ENCODE measurements at regions not wholly inside any gene's neighbourhood (a gene's known extent, or its start where the extent isn't known, plus 50 kb on each side); places are given as distances from the start of the nearest gene placed in this dataset.
A peak's percentile ranks its signal among the peaks of the same experiment; 100 is the strongest.

- Histone ChIP-seq H3K36me3 (ENCODE audit: control insufficient read depth in 2 of 3, insufficient read depth in 3 of 3, low read length in 3 of 3) (no peaks in the 10 kb centered on the region), H3K4me1 (ENCODE audit: control insufficient read depth in 2 of 2, insufficient read depth in 2 of 2, low read length in 2 of 2) (no peaks in the 10 kb centered on the region), H3K27ac (ENCODE audit: low read depth, low read length) (no peak overlapping the region), H3K9me3 (ENCODE audit: control insufficient read depth in 2 of 3, low read length in 3 of 3) (no peaks in the 10 kb centered on the region), H3K27me3 (ENCODE audit: control insufficient read depth in 2 of 2, insufficient read depth in 2 of 2, low read length in 2 of 2) (no peaks in the 10 kb centered on the region), H3K4me3 (ENCODE audit: low read length) (no peak overlapping the region)
- intact Hi-C loops (cut with micrococcal nuclease): loop anchor here (1.0 to 5.0 kb wide), 4 partner anchors 75 to 288 kb away; no protein-coding TSS in a partner anchor
- no peaks in the 10 kb centered on the region for H3K4me1 Mint-ChIP-seq
- ATAC-seq (no peak), DNase-seq (no peak)
- peaks cover 0 to 7% (median 4%) of the 10 kb centered on the region in 5 donors for H3K27me3 Mint-ChIP-seq
- H3K36me3 Mint-ChIP-seq: peaks cover 0 to 3% (median 0%) of the 10 kb centered on the region in 5 donors
- ChIA-PET POLR2A (no interaction called here), CTCF (interaction anchor here (1.4 kb wide), 1 partner anchor 206 kb away, joined by 3 read pairs; no protein-coding TSS in a partner anchor)
- H3K27ac Mint-ChIP-seq: no peak overlapping the region
- H3K9me3 Mint-ChIP-seq: no peaks in the 10 kb centered on the region
- no peak overlapping the region for H3K4me3 Mint-ChIP-seq
Measured at GRCh38 chr18:3379685-3380084, 70.3 kb upstream of the TGIF1 start.

- DNase-seq (no peak), ATAC-seq (peak; percentile 59)
- peaks cover 0 to 3% (median 0%) of the 10 kb centered on the region in 5 donors for H3K36me3 Mint-ChIP-seq
- no peak overlapping the region for H3K4me3 ChIP-seq (ENCODE audit: low read length)
- ChIA-PET POLR2A (no interaction called here), CTCF (interaction anchor here (0.7 to 1.4 kb wide), 2 partner anchors 205 to 214 kb away, joined by 3 read pairs; no protein-coding TSS in a partner anchor)
- no peaks in the 10 kb centered on the region for H3K9me3 ChIP-seq (ENCODE audit: control insufficient read depth in 2 of 3, low read length in 3 of 3)
- intact Hi-C loops (cut with micrococcal nuclease): loop anchor here (1.0 to 5.0 kb wide), 4 partner anchors 74 to 287 kb away; no protein-coding TSS in a partner anchor
- H3K36me3 ChIP-seq (ENCODE audit: control insufficient read depth in 2 of 3, insufficient read depth in 3 of 3, low read length in 3 of 3): no peaks in the 10 kb centered on the region
- H3K4me3 Mint-ChIP-seq: no peak overlapping the region
- no peak overlapping the region for H3K27ac ChIP-seq (ENCODE audit: low read depth, low read length)
- H3K27me3 Mint-ChIP-seq: peaks cover 0 to 10% (median 4%) of the 10 kb centered on the region in 5 donors
- H3K27ac Mint-ChIP-seq: no peak overlapping the region
- no peaks in the 10 kb centered on the region for H3K4me1 ChIP-seq (ENCODE audit: control insufficient read depth in 2 of 2, insufficient read depth in 2 of 2, low read length in 2 of 2)
- H3K9me3 Mint-ChIP-seq: no peaks in the 10 kb centered on the region
- no peaks in the 10 kb centered on the region for H3K4me1 Mint-ChIP-seq
- no peaks in the 10 kb centered on the region for H3K27me3 ChIP-seq (ENCODE audit: control insufficient read depth in 2 of 2, insufficient read depth in 2 of 2, low read length in 2 of 2)
Measured at GRCh38 chr18:3380384-3380961, 69.5 kb upstream of the TGIF1 start.

GRCh38 chr18:3383381-3383915 is 66.5 kb upstream of the TGIF1 start:
- Histone ChIP-seq H3K9me3 (ENCODE audit: control insufficient read depth in 2 of 3, low read length in 3 of 3) (no peaks in the 10 kb centered on the region), H3K4me1 (ENCODE audit: control insufficient read depth in 2 of 2, insufficient read depth in 2 of 2, low read length in 2 of 2) (no peaks in the 10 kb centered on the region), H3K36me3 (ENCODE audit: control insufficient read depth in 2 of 3, insufficient read depth in 3 of 3, low read length in 3 of 3) (no peaks in the 10 kb centered on the region), H3K27me3 (ENCODE audit: control insufficient read depth in 2 of 2, insufficient read depth in 2 of 2, low read length in 2 of 2) (no peaks in the 10 kb centered on the region), H3K4me3 (ENCODE audit: low read length) (no peak overlapping the region), H3K27ac (ENCODE audit: low read depth, low read length) (no peak overlapping the region)
- Mint-ChIP-seq H3K27me3 (peaks cover 0 to 7% (median 0%) of the 10 kb centered on the region in 5 donors), H3K36me3 (no peaks in the 10 kb centered on the region), H3K4me1 (no peaks in the 10 kb centered on the region), H3K27ac (no peak overlapping the region), H3K4me3 (no peak overlapping the region), H3K9me3 (no peaks in the 10 kb centered on the region)
- intact Hi-C loops (cut with micrococcal nuclease): loop anchor here in 1 of 2 donors (5.0 kb wide), 1 partner anchor 284 kb away; no protein-coding TSS in a partner anchor
- ChIA-PET POLR2A (no interaction called here), CTCF (no interaction called here)
- DNase-seq (no peak), ATAC-seq (no peak)

GRCh38 chr18:3384664-3385563 is 65.1 kb upstream of the TGIF1 start:
- Mint-ChIP-seq H3K4me1 (no peaks in the 10 kb centered on the region), H3K4me3 (no peak overlapping the region), H3K36me3 (no peaks in the 10 kb centered on the region), H3K27ac (no peak overlapping the region), H3K9me3 (peaks cover 0 to 5% (median 0%) of the 10 kb centered on the region in 11 donors), H3K27me3 (peaks cover 0 to 7% (median 0%) of the 10 kb centered on the region in 5 donors)
- no peaks in the 10 kb centered on the region for H3K9me3 ChIP-seq (ENCODE audit: control insufficient read depth in 2 of 3, low read length in 3 of 3)
- no peak overlapping the region for H3K27ac ChIP-seq (ENCODE audit: low read depth, low read length)
- H3K4me1 ChIP-seq (ENCODE audit: control insufficient read depth in 2 of 2, insufficient read depth in 2 of 2, low read length in 2 of 2): no peaks in the 10 kb centered on the region
- no peak for DNase-seq
- POLR2A ChIA-PET: no interaction called here
- no peaks in the 10 kb centered on the region for H3K27me3 ChIP-seq (ENCODE audit: control insufficient read depth in 2 of 2, insufficient read depth in 2 of 2, low read length in 2 of 2)
- intact Hi-C loops (cut with micrococcal nuclease): loop anchor here in 1 of 2 donors (5.0 kb wide), 1 partner anchor 282 kb away; no protein-coding TSS in a partner anchor
- no peaks in the 10 kb centered on the region for H3K36me3 ChIP-seq (ENCODE audit: control insufficient read depth in 2 of 3, insufficient read depth in 3 of 3, low read length in 3 of 3)
- no peak for ATAC-seq
- CTCF ChIA-PET: no interaction called here
- no peak overlapping the region for H3K4me3 ChIP-seq (ENCODE audit: low read length)

GRCh38 chr18:3388323-3388722 is 61.6 kb upstream of the TGIF1 start:
- CTCF ChIA-PET: no interaction called here
- no peak for DNase-seq
- no peak overlapping the region for H3K4me3 ChIP-seq (ENCODE audit: low read length)
- Mint-ChIP-seq H3K4me3 (no peak overlapping the region), H3K27ac (no peak overlapping the region), H3K4me1 (no peaks in the 10 kb centered on the region), H3K27me3 (peaks cover 0 to 3% (median 0%) of the 10 kb centered on the region in 5 donors), H3K9me3 (peaks cover 0 to 23% (median 7%) of the 10 kb centered on the region in 11 donors), H3K36me3 (no peaks in the 10 kb centered on the region)
- no peak overlapping the region for H3K27ac ChIP-seq (ENCODE audit: low read depth, low read length)
- no peaks in the 10 kb centered on the region for H3K4me1 ChIP-seq (ENCODE audit: control insufficient read depth in 2 of 2, insufficient read depth in 2 of 2, low read length in 2 of 2)
- ATAC-seq: no peak
- intact Hi-C loops (cut with micrococcal nuclease): no loop called here
- no peaks in the 10 kb centered on the region for H3K36me3 ChIP-seq (ENCODE audit: control insufficient read depth in 2 of 3, insufficient read depth in 3 of 3, low read length in 3 of 3)
- no peaks in the 10 kb centered on the region for H3K27me3 ChIP-seq (ENCODE audit: control insufficient read depth in 2 of 2, insufficient read depth in 2 of 2, low read length in 2 of 2)
- H3K9me3 ChIP-seq (ENCODE audit: control insufficient read depth in 2 of 3, low read length in 3 of 3): no peaks in the 10 kb centered on the region
- POLR2A ChIA-PET: no interaction called here

- H3K27ac ChIP-seq (ENCODE audit: low read depth, low read length): no peak overlapping the region
- H3K9me3 ChIP-seq (ENCODE audit: control insufficient read depth in 2 of 3, low read length in 3 of 3): no peaks in the 10 kb centered on the region
- no peak overlapping the region for H3K27ac Mint-ChIP-seq
- H3K9me3 Mint-ChIP-seq: peaks cover 0 to 24% (median 7%) of the 10 kb centered on the region in 11 donors
- no peak overlapping the region for H3K4me3 ChIP-seq (ENCODE audit: low read length)
- H3K36me3 ChIP-seq (ENCODE audit: control insufficient read depth in 2 of 3, insufficient read depth in 3 of 3, low read length in 3 of 3): no peaks in the 10 kb centered on the region
- DNase-seq (no peak), ATAC-seq (no peak)
- H3K36me3 Mint-ChIP-seq: peaks cover 0 to under 1% (median 0%) of the 10 kb centered on the region in 5 donors
- intact Hi-C loops (cut with micrococcal nuclease): no loop called here
- ChIA-PET POLR2A (no interaction called here), CTCF (interaction anchor here (0.7 kb wide), 1 partner anchor 11 kb away, joined by 3 read pairs; no protein-coding TSS in a partner anchor)
- H3K4me3 Mint-ChIP-seq: no peak overlapping the region
- H3K4me1 ChIP-seq (ENCODE audit: control insufficient read depth in 2 of 2, insufficient read depth in 2 of 2, low read length in 2 of 2): no peaks in the 10 kb centered on the region
- no peaks in the 10 kb centered on the region for H3K27me3 ChIP-seq (ENCODE audit: control insufficient read depth in 2 of 2, insufficient read depth in 2 of 2, low read length in 2 of 2)
- H3K4me1 Mint-ChIP-seq: no peaks in the 10 kb centered on the region
- H3K27me3 Mint-ChIP-seq: peaks cover 0 to 3% (median 0%) of the 10 kb centered on the region in 5 donors
Measured at GRCh38 chr18:3388980-3389379, 61.0 kb upstream of the TGIF1 start.

Measured in naive thymus-derived CD4-positive, alpha-beta T cell (primary cell).